ENCODE measurements at regions not wholly inside any gene's neighbourhood (a gene's known extent, or its start where the extent isn't known, plus 50 kb on each side); places are given as distances from the start of the nearest gene placed in this dataset.

DNA sequence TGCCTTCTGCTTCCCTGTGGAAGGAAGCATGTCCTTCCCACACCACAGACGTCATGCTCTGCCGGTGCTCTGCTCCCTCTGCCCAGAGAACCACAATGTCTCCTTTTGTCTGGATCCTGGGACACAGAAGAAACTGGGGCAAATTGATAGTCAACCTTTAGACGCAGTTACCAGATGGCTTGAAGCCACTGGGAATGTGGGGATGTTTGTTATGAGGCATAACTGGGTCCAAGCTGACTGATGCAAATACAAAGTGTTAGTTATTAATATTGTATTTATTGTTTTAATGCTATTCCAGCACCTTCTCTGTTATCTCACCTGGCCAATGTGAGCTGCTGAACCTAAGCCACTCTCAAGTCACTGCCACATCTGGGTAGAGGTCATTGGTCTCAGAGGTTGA is 322.2 kb downstream of the SHANK2 start:
- no peak for TF ChIP-seq ZBTB33 (IDR thresholded peaks at IDR 0.05; ENCODE audit: borderline replicate concordance, low read depth)
- TF ChIP-seq, protein P1, sequence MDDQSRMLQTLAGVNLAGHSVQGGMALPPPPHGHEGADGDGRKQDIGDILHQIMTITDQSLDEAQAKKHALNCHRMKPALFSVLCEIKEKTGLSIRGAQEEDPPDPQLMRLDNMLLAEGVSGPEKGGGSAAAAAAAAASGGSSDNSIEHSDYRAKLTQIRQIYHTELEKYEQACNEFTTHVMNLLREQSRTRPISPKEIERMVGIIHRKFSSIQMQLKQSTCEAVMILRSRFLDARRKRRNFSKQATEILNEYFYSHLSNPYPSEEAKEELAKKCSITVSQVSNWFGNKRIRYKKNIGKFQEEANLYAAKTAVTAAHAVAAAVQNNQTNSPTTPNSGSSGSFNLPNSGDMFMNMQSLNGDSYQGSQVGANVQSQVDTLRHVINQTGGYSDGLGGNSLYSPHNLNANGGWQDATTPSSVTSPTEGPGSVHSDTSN (IDR thresholded peaks at IDR 0.05): no peak
- TF ChIP-seq CTCF (IDR thresholded peaks at IDR 0.05): no peak
- no peak for TF ChIP-seq YY1 (IDR thresholded peaks at IDR 0.05; ENCODE audit: low read depth)
- TF ChIP-seq TAF1 (IDR thresholded peaks at IDR 0.05; ENCODE audit: borderline replicate concordance, low read depth, low read length): no peak
- TF ChIP-seq MXI1 (IDR thresholded peaks at IDR 0.05; ENCODE audit: low read depth, low read length): no peak
- TF ChIP-seq, protein P2, sequence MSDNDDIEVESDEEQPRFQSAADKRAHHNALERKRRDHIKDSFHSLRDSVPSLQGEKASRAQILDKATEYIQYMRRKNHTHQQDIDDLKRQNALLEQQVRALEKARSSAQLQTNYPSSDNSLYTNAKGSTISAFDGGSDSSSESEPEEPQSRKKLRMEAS (IDR thresholded peaks at IDR 0.05; ENCODE audit: low read depth): no peak
- TF ChIP-seq, protein P3, sequence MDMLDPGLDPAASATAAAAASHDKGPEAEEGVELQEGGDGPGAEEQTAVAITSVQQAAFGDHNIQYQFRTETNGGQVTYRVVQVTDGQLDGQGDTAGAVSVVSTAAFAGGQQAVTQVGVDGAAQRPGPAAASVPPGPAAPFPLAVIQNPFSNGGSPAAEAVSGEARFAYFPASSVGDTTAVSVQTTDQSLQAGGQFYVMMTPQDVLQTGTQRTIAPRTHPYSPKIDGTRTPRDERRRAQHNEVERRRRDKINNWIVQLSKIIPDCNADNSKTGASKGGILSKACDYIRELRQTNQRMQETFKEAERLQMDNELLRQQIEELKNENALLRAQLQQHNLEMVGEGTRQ (IDR thresholded peaks at IDR 0.05; ENCODE audit: borderline replicate concordance, low read depth, low read length): no peak
- no peak for TF ChIP-seq FOXM1 (IDR thresholded peaks at IDR 0.05; ENCODE audit: low read depth)

Measured in SK-N-SH (cell line).